ENCODE measurements at regions not wholly inside any gene's neighbourhood (a gene's known extent, or its start where the extent isn't known, plus 50 kb on each side); places are given as distances from the start of the nearest gene placed in this dataset.

GRCh38 chr4:170306208-170306607 is 216.5 kb upstream of the AADAT start:
- TF ChIP-seq CTCF (IDR thresholded peaks at IDR 0.05), result no peak
- no peak for TF ChIP-seq POLR2A (IDR thresholded peaks at IDR 0.05)

All from gastroesophageal sphincter (tissue), 3 donors.